C4-2B (cell line): ENCODE measurements at regions not wholly inside any gene's neighbourhood (a gene's known extent, or its start where the extent isn't known, plus 50 kb on each side); places are given as distances from the start of the nearest gene placed in this dataset.

ENCODE experiments used
- ZFX ChIP-seq: fragments of 450-650 bp; IDR thresholded peaks from 2 replicates; pipeline ENCODE4 v1.6.1; 2017
- TF ChIP-seq, protein P1 (sequence below): fragments of 450-650 bp; conservative IDR thresholded peaks from 2 replicates; pipeline ENCODE4 v1.5.1; 2017; ENCODE audit warnings: mild to moderate bottlenecking

GRCh38 chr18:2147476-2148230 is 423.7 kb downstream of the METTL4 start:
- TF ChIP-seq, protein P1, sequence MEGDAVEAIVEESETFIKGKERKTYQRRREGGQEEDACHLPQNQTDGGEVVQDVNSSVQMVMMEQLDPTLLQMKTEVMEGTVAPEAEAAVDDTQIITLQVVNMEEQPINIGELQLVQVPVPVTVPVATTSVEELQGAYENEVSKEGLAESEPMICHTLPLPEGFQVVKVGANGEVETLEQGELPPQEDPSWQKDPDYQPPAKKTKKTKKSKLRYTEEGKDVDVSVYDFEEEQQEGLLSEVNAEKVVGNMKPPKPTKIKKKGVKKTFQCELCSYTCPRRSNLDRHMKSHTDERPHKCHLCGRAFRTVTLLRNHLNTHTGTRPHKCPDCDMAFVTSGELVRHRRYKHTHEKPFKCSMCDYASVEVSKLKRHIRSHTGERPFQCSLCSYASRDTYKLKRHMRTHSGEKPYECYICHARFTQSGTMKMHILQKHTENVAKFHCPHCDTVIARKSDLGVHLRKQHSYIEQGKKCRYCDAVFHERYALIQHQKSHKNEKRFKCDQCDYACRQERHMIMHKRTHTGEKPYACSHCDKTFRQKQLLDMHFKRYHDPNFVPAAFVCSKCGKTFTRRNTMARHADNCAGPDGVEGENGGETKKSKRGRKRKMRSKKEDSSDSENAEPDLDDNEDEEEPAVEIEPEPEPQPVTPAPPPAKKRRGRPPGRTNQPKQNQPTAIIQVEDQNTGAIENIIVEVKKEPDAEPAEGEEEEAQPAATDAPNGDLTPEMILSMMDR = no peak
- no peak for TF ChIP-seq ZFX
